PC-9 (cell line): ENCODE measurements at regions not wholly inside any gene's neighbourhood (a gene's known extent, or its start where the extent isn't known, plus 50 kb on each side); places are given as distances from the start of the nearest gene placed in this dataset.
A peak's percentile ranks its signal among the peaks of the same experiment; 100 is the strongest.

Experiments used
- BruUV-seq: library from RNA; stranded (reverse); fragments of 400-500 nt; replicated peaks from 2 replicates; lab custom pipeline; 2021; lab: Mats Ljungman, UMichigan
- CTCF ChIA-PET: fragments of 300-600 bp; sonication (Branson Sonifier 250); formaldehyde crosslinking; loops from one replicate; lab custom pipeline; 2022; ENCODE audit warnings: antibody characterized with exemption; lab: Charles Lee
- POLR2A ChIA-PET: fragments of 300-600 bp; sonication (Branson Sonifier 250); formaldehyde crosslinking; loops from one replicate; lab custom pipeline; 2022; ENCODE audit warnings: antibody characterized with exemption; ENCODE audit not compliant: unreplicated experiment; lab: Charles Lee
- DNase-seq, 2 experiments: peaks; one replicate each; pipeline versions ENCODE4 v3.0.0 to v3.0.0-alpha.2; 2015 to 2022; ENCODE audit warnings: mixed read lengths in 1 of 2
- H2AFZ ChIP-seq: fragments of 200-600 bp; sonication (generic); 2 replicates; pipeline ENCODE4 v1.8.1; 2017; ENCODE audit warnings: antibody characterized with exemption
- H3F3A ChIP-seq: fragments of 200-600 bp; sonication (generic); 2 replicates; pipeline ENCODE4 v1.8.1; 2017; ENCODE audit warnings: antibody characterized with exemption, mild to moderate bottlenecking, low read depth; ENCODE audit not compliant: insufficient read depth
- H3K27ac ChIP-seq: fragments of 200-600 bp; sonication (generic); 2 replicates; pipeline ENCODE4 v1.6.1; 2016; ENCODE audit warnings: mixed run types
- H3K27me3 ChIP-seq: fragments of 200-600 bp; sonication (generic); 2 replicates; pipeline ENCODE4 v1.6.1; 2016; ENCODE audit warnings: low read depth, mixed run types; ENCODE audit not compliant: insufficient read depth
- H3K36me3 ChIP-seq: fragments of 200-600 bp; sonication (generic); 2 replicates; pipeline ENCODE4 v1.6.1; 2016; ENCODE audit warnings: low read depth, mixed run types
- H3K4me1 ChIP-seq: fragments of 200-600 bp; sonication (generic); replicated peaks from 2 replicates; pipeline ENCODE4 v1.6.1; 2016; ENCODE audit warnings: mixed run types; ENCODE audit not compliant: insufficient read depth
- H3K4me2 ChIP-seq: fragments of 200-600 bp; sonication (generic); 2 replicates; pipeline ENCODE4 v1.6.1; 2017; ENCODE audit warnings: mixed run types
- H3K4me3 ChIP-seq: fragments of 200-600 bp; sonication (generic); 2 replicates; pipeline ENCODE4 v1.6.1; 2016; ENCODE audit warnings: mixed run types
- H3K79me2 ChIP-seq: fragments of 200-600 bp; sonication (generic); 2 replicates; pipeline ENCODE4 v1.6.1; 2017; ENCODE audit warnings: low read depth, mixed run types
- H3K9me2 ChIP-seq: fragments of 200-600 bp; sonication (generic); 2 replicates; pipeline ENCODE4 v1.8.1; 2017; ENCODE audit warnings: mild to moderate bottlenecking; ENCODE audit not compliant: insufficient read depth
- H3K9me3 ChIP-seq: fragments of 200-600 bp; sonication (generic); 2 replicates; pipeline ENCODE4 v1.8.1; 2016; ENCODE audit warnings: low read depth; ENCODE audit not compliant: insufficient read depth
- H4K20me1 ChIP-seq: fragments of 200-600 bp; sonication (generic); 2 replicates; pipeline ENCODE4 v1.8.1; 2017; ENCODE audit not compliant: insufficient read depth
- CTCF ChIP-seq: fragments of 200-600 bp; sonication (generic); conservative IDR thresholded peaks from 2 replicates; pipeline ENCODE4 v1.6.1; 2017; ENCODE audit warnings: mixed run types, antibody characterized with exemption, mild to moderate bottlenecking, moderate library complexity
- EZH2 ChIP-seq: fragments of 200-600 bp; sonication (generic); IDR thresholded peaks from 2 replicates; pipeline ENCODE4 v1.8.0; 2017; ENCODE audit warnings: antibody characterized with exemption, low read depth
- intact Hi-C: fragments of 100-400 bp; cut with micrococcal nuclease; formaldehyde crosslinking; loops from one replicate; pipeline ENCODE4 v1.10.0; 2022; ENCODE audit not compliant: unreplicated experiment

- BruUV-seq: no TSS peak
- Histone ChIP-seq H3K9me2 (no peaks in the 10 kb centered on the region), H3K4me3 (no peak overlapping the region), H2AFZ (no peak overlapping the region), H3K79me2 (no peaks in the 10 kb centered on the region), H3K36me3 (no peaks in the 10 kb centered on the region), H3K4me2 (no peak overlapping the region), H3F3A (no peaks in the 10 kb centered on the region), H3K27ac (no peak overlapping the region), H4K20me1 (no peaks in the 10 kb centered on the region), H3K4me1 (no peaks in the 10 kb centered on the region), H3K27me3 (no peaks in the 10 kb centered on the region), H3K9me3 (no peaks in the 10 kb centered on the region)
- no peak for TF ChIP-seq CTCF
- no peak for TF ChIP-seq EZH2
- intact Hi-C loops: no loop called here
- peak in 1 of 2 experiments; percentile 3 for DNase-seq
- ChIA-PET CTCF (no interaction called here), POLR2A (no interaction called here)
These were observed 253.3 kb upstream of the TANK start for GRCh38 chr2:160906878-160907277.

- ChIA-PET POLR2A (no interaction called here), CTCF (no interaction called here)
- no TSS peak for BruUV-seq
- DNase-seq: no peak
- H4K20me1 ChIP-seq: no peaks in the 10 kb centered on the region
- no peaks in the 10 kb centered on the region for H3K36me3 ChIP-seq
- H2AFZ ChIP-seq: no peak overlapping the region
- TF ChIP-seq CTCF: no peak
- no peak for TF ChIP-seq EZH2
- H3F3A ChIP-seq: no peaks in the 10 kb centered on the region
- no peak overlapping the region for H3K4me3 ChIP-seq
- no peaks in the 10 kb centered on the region for H3K9me3 ChIP-seq
- H3K27ac ChIP-seq: no peak overlapping the region
- intact Hi-C loops: no loop called here
- no peak overlapping the region for H3K4me2 ChIP-seq
- no peaks in the 10 kb centered on the region for H3K9me2 ChIP-seq
- no peaks in the 10 kb centered on the region for H3K27me3 ChIP-seq
- no peaks in the 10 kb centered on the region for H3K4me1 ChIP-seq
- H3K79me2 ChIP-seq: no peaks in the 10 kb centered on the region
These were observed 252.5 kb upstream of the TANK start for GRCh38 chr2:160907738-160908137.

GRCh38 chr2:160908157-160908556 lies 252.1 kb upstream of the TANK start:
- DNase-seq: no peak
- no TSS peak for BruUV-seq
- Histone ChIP-seq H3K4me1 (no peaks in the 10 kb centered on the region), H3K27me3 (no peaks in the 10 kb centered on the region), H3K36me3 (no peaks in the 10 kb centered on the region), H3F3A (no peaks in the 10 kb centered on the region), H3K4me3 (no peak overlapping the region), H2AFZ (no peak overlapping the region), H4K20me1 (no peaks in the 10 kb centered on the region), H3K79me2 (no peaks in the 10 kb centered on the region), H3K4me2 (no peak overlapping the region), H3K9me2 (no peaks in the 10 kb centered on the region), H3K27ac (no peak overlapping the region), H3K9me3 (no peaks in the 10 kb centered on the region)
- POLR2A ChIA-PET: no interaction called here
- TF ChIP-seq EZH2 (no peak), CTCF (no peak)
- CTCF ChIA-PET: no interaction called here
- intact Hi-C loops: no loop called here
